ENCODE measurements at regions not wholly inside any gene's neighbourhood (a gene's known extent, or its start where the extent isn't known, plus 50 kb on each side); places are given as distances from the start of the nearest gene placed in this dataset.
A peak's percentile ranks its signal among the peaks of the same experiment; 100 is the strongest.
"Not testable (repeated sequence)": the region's sequence is repeated elsewhere in the genome, so short reads cannot be mapped to it uniquely, and the experiment has no call there.

DNA sequence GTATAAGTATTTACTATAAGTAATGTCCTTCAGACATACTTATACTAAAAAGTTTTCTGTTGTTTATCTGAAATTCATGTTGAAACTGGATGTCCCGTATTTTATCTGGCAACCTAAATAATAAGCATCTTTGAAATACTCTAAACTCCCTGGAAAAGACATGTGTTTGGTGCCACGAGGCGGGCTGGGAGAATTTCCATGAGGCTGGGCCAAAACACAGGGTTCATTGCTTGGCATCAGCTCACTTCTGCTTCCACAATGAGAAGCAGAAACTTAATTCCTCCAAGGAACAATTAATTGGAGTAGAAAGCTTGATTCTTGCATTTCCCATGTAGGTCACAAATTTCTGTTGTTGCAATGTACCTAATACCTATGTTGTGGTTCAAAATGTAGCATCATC, 110.2 kb downstream of the PSMG1 start:
- DNase-seq (no peak), ATAC-seq (no peak)
- TF ChIP-seq, protein P1, sequence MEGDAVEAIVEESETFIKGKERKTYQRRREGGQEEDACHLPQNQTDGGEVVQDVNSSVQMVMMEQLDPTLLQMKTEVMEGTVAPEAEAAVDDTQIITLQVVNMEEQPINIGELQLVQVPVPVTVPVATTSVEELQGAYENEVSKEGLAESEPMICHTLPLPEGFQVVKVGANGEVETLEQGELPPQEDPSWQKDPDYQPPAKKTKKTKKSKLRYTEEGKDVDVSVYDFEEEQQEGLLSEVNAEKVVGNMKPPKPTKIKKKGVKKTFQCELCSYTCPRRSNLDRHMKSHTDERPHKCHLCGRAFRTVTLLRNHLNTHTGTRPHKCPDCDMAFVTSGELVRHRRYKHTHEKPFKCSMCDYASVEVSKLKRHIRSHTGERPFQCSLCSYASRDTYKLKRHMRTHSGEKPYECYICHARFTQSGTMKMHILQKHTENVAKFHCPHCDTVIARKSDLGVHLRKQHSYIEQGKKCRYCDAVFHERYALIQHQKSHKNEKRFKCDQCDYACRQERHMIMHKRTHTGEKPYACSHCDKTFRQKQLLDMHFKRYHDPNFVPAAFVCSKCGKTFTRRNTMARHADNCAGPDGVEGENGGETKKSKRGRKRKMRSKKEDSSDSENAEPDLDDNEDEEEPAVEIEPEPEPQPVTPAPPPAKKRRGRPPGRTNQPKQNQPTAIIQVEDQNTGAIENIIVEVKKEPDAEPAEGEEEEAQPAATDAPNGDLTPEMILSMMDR (IDR thresholded peaks at IDR 0.05): no peak
- Histone ChIP-seq H3K27me3 (no peaks in the 10 kb centered on the region), H3K36me3 (no peaks in the 10 kb centered on the region), H3K4me3 (no peak overlapping the region), H3K9me3 (no peaks in the 10 kb centered on the region), H3K27ac (peak overlapping the region; percentile 38), H3K4me1 (peaks cover 21% of the 10 kb centered on the region)
- intact Hi-C loops (cut with DNase I): no loop called here

DNA sequence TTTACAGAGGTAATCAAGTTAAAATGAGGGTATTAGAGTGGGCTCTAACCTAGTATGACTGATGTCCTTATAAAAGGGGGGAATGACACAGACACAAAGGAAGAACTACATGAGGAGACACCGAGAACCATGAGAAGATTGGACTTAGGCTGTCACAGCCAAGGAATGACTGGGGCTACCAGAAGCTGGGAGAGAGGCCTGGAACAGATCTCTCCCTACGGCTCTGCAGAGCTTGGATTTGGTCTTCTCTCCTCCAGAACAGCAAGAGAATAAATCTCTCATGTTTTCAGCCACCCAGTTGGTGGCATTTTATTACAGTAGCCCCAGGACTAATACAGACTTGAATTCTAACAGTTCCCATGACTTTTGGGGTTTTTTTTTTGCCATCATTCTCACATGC, 110.8 kb downstream of the PSMG1 start:
- no peak for DNase-seq
- H3K27ac ChIP-seq: peak overlapping the region; percentile 38
- intact Hi-C loops (cut with DNase I): no loop called here
- H3K4me1 ChIP-seq: peaks cover 21% of the 10 kb centered on the region
- H3K9me3 ChIP-seq: no peaks in the 10 kb centered on the region
- TF ChIP-seq, protein P1 (IDR thresholded peaks at IDR 0.05): no peak
- no peaks in the 10 kb centered on the region for H3K36me3 ChIP-seq
- no peaks in the 10 kb centered on the region for H3K27me3 ChIP-seq
- no peak for ATAC-seq
- no peak overlapping the region for H3K4me3 ChIP-seq

DNA sequence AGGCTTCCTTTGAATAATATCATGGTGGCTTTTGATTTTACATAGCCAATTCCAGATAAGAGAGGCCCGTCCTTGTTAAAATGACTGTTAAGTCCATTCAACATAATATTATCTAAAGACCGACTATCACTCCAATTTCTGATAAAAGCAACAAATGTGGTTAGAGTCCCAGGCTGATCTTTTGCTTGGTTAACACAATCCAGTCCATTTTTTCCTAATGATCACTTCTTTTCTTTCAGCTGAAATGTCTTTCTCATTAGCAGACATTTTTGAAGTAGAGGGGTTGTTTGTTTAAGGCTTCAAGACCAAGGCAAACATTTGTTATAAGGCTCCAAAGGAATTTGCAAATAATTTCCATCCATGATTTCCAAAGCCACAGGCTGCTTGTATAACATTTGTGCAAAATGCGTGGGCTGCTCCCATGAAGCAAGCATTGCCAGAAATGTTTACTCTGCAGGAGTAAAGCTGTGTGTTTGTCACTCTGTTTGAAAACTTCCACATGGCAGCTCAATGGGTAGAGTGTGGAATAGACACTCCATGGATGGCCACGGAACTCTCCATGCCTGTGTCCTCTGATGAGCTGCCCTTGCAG, 111.5 kb downstream of the PSMG1 start:
- no peaks in the 10 kb centered on the region for H3K27me3 ChIP-seq
- H3K36me3 ChIP-seq: no peaks in the 10 kb centered on the region
- peak; percentile 89 for ATAC-seq
- H3K27ac ChIP-seq: peak overlapping the region; percentile 38
- no peak overlapping the region for H3K4me3 ChIP-seq
- H3K9me3 ChIP-seq: no peaks in the 10 kb centered on the region
- intact Hi-C loops (cut with DNase I): no loop called here
- peaks cover 27% of the 10 kb centered on the region for H3K4me1 ChIP-seq
- no peak for DNase-seq
- TF ChIP-seq, protein P1 (IDR thresholded peaks at IDR 0.05): no peak

DNA sequence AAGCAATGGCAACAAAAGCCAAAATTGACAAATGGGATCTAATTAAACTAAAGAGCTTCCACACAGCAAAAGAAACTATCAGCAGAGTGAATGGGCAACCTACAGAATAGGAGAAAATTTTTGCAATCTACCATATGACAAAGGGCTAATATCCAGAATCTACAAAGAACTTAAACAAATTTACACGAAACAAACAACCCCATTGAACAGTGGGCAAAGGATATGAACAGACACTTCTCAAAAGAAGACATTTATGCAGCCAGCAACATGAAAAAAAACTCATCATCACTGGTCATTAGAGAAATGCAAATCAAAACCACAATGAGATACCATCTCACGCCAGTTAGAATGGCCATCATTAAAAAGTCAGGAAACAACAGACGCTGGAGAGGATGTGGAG, 113.4 kb downstream of the PSMG1 start:
- peaks cover 38% of the 10 kb centered on the region for H3K4me1 ChIP-seq
- H3K9me3 ChIP-seq; H3K4me3 ChIP-seq; H3K36me3 ChIP-seq; H3K27me3 ChIP-seq; ATAC-seq; intact Hi-C loops (cut with DNase I); H3K27ac ChIP-seq; DNase-seq: not testable (repeated sequence)

DNA sequence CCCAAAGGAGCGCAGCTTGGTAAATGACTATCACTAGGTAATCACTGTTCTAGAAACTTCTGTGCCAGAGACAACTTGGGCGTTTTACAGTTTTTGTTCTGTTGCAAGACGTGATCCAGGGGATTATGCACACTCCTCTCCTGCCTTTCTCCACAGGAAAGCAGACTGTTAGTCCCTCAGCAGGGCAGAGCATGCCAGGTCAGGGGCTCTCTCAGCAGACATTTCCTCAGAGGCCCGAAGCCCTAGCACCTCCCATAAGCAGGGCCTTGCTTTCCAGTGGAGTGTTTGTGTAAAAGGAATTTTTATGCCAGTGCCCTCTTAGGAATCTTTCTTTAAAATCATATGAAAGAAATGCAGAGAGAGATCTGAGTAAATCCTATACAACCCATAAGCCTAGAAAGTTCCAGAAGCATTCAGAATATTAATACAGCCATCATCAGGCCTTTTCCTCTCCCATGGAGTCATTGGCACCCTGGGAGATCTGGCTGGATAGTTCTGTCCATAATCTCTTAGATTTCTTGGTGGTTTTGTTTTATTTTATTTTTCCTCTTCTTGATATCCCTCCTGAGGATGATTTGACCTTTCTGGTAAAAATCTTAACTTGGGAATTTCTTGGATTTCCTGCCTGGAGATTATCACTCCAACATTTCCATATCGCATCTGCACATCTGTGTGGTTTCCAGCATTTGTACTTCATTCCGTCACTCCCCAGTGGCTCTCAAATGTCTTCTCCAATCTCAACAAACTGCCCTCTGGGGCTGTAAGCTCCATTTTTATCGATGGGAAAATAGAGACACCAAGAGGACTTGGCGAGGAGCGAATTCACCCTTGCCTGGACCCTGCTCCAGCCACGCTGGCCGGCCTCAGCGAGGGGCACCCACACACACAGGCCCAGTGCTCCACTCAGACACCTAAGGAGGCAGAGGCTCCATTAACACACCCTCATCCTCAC, 116.1 kb downstream of the PSMG1 start:
- Histone ChIP-seq H3K36me3 (no peaks in the 10 kb centered on the region), H3K27ac (peak overlapping the region; percentile 17), H3K4me1 (peaks cover 26% of the 10 kb centered on the region), H3K4me3 (no peak overlapping the region), H3K9me3 (no peaks in the 10 kb centered on the region), H3K27me3 (no peaks in the 10 kb centered on the region)
- no peak for DNase-seq
- intact Hi-C loops (cut with DNase I): no loop called here
- peak; percentile 57 for ATAC-seq
- TF ChIP-seq, protein P1 (IDR thresholded peaks at IDR 0.05): no peak

DNA sequence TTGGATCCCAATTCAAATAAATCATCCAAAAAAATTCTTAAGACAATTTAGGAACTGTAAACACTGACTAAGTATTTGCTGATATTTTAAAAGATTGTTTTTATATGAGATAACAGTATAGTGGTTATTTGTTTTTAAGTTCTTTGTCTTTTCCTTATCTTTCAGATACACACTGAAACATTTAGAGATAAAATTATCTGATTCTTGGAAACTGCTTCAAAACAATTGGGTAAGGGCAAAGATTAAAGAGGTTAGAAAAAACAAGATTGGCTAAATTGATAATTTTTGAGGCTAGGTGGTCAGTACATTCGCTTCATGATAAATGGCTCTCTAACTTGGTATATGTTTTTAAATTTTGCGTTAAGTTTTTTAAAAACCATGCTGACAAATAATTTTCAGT, 117.3 kb downstream of the PSMG1 start:
- H3K4me1 ChIP-seq: peaks cover 17% of the 10 kb centered on the region
- TF ChIP-seq, protein P1 (IDR thresholded peaks at IDR 0.05): no peak
- no peaks in the 10 kb centered on the region for H3K9me3 ChIP-seq
- H3K27ac ChIP-seq: no peak overlapping the region
- no peak overlapping the region for H3K4me3 ChIP-seq
- intact Hi-C loops (cut with DNase I): no loop called here
- ATAC-seq (no peak), DNase-seq (no peak)
- H3K36me3 ChIP-seq: no peaks in the 10 kb centered on the region
- H3K27me3 ChIP-seq: no peaks in the 10 kb centered on the region

Data from upper lobe of right lung (tissue), 1 donor.